Loucy (cell line): ENCODE measurements at regions not wholly inside any gene's neighbourhood (a gene's known extent, or its start where the extent isn't known, plus 50 kb on each side); places are given as distances from the start of the nearest gene placed in this dataset.

Experiments used
- CTCF ChIP-seq: fragments of 200-600 bp; sonication (generic); conservative IDR thresholded peaks from 2 replicates; pipeline ENCODE4 v1.5.1; 2014; ENCODE audit warnings: mild to moderate bottlenecking, antibody characterized with exemption, low read length
- EZH2phosphoT487 ChIP-seq: fragments of 200-600 bp; IDR thresholded peaks from 2 replicates; pipeline ENCODE4 v1.6.1; 2018; ENCODE audit warnings: antibody characterized with exemption, mild to moderate bottlenecking, moderate library complexity, borderline replicate concordance

GRCh38 chr1:60376196-60376595, 302.6 kb upstream of the C1orf87 start:
- TF ChIP-seq CTCF (no peak), EZH2phosphoT487 (no peak)
